Chondrocyte (in vitro differentiated cells): ENCODE measurements at regions not wholly inside any gene's neighbourhood (a gene's known extent, or its start where the extent isn't known, plus 50 kb on each side); places are given as distances from the start of the nearest gene placed in this dataset.

Experiments used
- DNase-seq: peaks from one replicate; pipeline ENCODE4 v3.0.0; 2021; ENCODE audit warnings: mixed read lengths, low spot score
- H3K27ac Mint-ChIP-seq: one replicate; pipeline ENCODE4 v1.8.0; 2021; ENCODE audit warnings: mild to moderate bottlenecking, moderate library complexity, mixed read lengths; ENCODE audit not compliant: unreplicated experiment
- H3K27me3 Mint-ChIP-seq: 2 replicates; pipeline ENCODE4 v1.8.0; 2021; ENCODE audit warnings: low read depth, mixed read lengths
- H3K36me3 Mint-ChIP-seq: 2 replicates; pipeline ENCODE4 v1.8.0; 2021; ENCODE audit warnings: low read depth, mixed read lengths
- H3K4me1 Mint-ChIP-seq: 2 replicates; pipeline ENCODE4 v1.8.0; 2021; ENCODE audit warnings: low read depth, mild to moderate bottlenecking, mixed read lengths
- H3K4me3 Mint-ChIP-seq: one replicate; pipeline ENCODE4 v1.8.0; 2021; ENCODE audit warnings: mild to moderate bottlenecking, moderate library complexity, mixed read lengths; ENCODE audit not compliant: unreplicated experiment
- H3K9me3 Mint-ChIP-seq: 2 replicates; pipeline ENCODE4 v1.8.0; 2021; ENCODE audit warnings: low read depth, mixed read lengths
- TF ChIP-seq, protein P1 (sequence below): fragments of 200-600 bp; sonication (generic); IDR thresholded peaks from 2 replicates; pipeline ENCODE4 v1.5.0; 2021; ENCODE audit warnings: antibody characterized with exemption, mild to moderate bottlenecking, moderate library complexity

DNA sequence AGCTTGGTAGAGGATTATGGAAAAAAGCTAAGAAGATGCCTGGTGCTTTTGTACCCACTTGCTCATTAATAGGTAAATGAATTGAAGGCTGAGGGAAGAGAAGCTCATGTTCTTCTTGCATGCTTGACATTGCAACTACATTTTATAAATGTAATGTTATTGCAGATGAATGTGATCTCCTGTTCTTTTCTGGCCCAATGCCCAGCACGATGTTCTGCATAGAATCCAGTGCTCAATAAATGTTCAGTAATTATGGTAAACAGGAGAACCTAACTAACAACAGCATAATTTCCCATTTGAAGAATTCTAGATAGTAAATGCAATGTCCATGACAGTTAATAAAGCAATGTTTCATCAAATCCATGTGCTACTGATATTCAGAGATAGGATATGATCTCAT lies 638.2 kb upstream of the SOX9 start:
- Mint-ChIP-seq H3K4me3 (no peak overlapping the region), H3K9me3 (no peaks in the 10 kb centered on the region), H3K36me3 (no peaks in the 10 kb centered on the region), H3K4me1 (peaks cover 17% of the 10 kb centered on the region), H3K27me3 (no peaks in the 10 kb centered on the region), H3K27ac (no peak overlapping the region)
- no peak for DNase-seq
- TF ChIP-seq, protein P1, sequence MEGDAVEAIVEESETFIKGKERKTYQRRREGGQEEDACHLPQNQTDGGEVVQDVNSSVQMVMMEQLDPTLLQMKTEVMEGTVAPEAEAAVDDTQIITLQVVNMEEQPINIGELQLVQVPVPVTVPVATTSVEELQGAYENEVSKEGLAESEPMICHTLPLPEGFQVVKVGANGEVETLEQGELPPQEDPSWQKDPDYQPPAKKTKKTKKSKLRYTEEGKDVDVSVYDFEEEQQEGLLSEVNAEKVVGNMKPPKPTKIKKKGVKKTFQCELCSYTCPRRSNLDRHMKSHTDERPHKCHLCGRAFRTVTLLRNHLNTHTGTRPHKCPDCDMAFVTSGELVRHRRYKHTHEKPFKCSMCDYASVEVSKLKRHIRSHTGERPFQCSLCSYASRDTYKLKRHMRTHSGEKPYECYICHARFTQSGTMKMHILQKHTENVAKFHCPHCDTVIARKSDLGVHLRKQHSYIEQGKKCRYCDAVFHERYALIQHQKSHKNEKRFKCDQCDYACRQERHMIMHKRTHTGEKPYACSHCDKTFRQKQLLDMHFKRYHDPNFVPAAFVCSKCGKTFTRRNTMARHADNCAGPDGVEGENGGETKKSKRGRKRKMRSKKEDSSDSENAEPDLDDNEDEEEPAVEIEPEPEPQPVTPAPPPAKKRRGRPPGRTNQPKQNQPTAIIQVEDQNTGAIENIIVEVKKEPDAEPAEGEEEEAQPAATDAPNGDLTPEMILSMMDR, result no peak

DNA sequence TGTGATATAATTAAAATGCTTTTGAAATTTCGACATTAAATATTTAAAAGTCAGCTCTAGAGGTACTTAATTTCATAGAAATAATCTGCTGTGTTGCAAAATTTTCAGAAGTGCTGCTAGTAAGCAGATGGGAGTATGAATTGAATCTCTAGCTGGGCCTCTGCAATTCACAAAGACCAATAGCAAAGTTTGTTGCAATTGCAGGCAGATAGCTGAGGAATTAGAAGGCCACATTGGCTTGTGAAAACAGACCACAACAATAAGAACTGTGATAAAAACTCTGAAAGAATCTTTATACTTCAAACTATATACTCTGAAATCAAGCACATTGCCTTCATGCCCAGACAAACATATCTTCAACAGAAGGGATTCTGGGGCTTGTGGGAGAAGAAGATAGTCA lies 636.3 kb upstream of the SOX9 start:
- Mint-ChIP-seq H3K4me3 (no peak overlapping the region), H3K9me3 (no peaks in the 10 kb centered on the region), H3K27ac (no peak overlapping the region), H3K36me3 (no peaks in the 10 kb centered on the region), H3K27me3 (no peaks in the 10 kb centered on the region), H3K4me1 (peaks cover 17% of the 10 kb centered on the region)
- DNase-seq, result no peak
- TF ChIP-seq, protein P1, result no peak

DNA sequence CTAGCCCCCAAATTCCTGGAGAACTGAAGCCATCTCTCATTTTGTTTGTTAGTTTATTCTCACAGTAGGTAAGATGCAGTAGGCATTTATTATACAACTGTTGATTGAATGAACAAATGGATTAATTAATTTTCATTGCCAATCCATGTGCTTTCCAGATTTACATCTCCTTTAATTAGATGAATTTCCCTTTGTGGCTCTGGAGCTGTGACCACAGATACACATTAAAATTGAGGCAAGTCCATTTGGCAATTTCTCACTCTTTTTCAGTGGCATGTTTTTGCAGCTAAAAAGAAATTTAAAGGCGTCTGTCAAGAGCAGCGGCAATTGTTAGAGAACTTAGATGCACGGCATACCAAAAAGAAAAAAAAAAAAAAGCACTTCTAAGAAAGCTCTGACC lies 635.4 kb upstream of the SOX9 start:
- TF ChIP-seq, protein P1, result no peak
- Mint-ChIP-seq H3K4me3 (no peak overlapping the region), H3K9me3 (no peaks in the 10 kb centered on the region), H3K27ac (no peak overlapping the region), H3K4me1 (peaks cover 17% of the 10 kb centered on the region), H3K36me3 (no peaks in the 10 kb centered on the region), H3K27me3 (no peaks in the 10 kb centered on the region)
- no peak for DNase-seq

DNA sequence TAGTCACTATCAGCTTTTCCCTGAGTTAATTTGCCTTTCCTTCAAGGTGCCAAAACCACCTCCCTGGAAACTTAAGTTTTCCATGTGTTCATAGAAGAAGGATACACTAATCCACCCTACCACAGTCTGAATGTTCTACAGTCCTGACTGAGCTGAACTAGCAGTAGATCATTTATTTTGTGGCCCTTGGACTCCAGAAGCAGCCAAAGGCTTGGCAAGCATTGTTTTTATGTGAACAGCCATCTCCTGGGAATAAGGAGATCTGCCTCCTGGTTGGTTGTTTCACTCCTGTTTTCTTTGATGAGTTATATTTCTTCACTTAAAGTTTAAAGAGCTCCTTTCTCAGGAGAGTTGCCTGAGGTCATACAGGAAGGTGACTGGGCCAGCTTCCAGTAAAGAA lies 634.6 kb upstream of the SOX9 start:
- Mint-ChIP-seq H3K4me1 (peaks cover 17% of the 10 kb centered on the region), H3K27ac (no peak overlapping the region), H3K9me3 (no peaks in the 10 kb centered on the region), H3K36me3 (no peaks in the 10 kb centered on the region), H3K4me3 (no peak overlapping the region), H3K27me3 (no peaks in the 10 kb centered on the region)
- DNase-seq, result no peak
- TF ChIP-seq, protein P1, result no peak

DNA sequence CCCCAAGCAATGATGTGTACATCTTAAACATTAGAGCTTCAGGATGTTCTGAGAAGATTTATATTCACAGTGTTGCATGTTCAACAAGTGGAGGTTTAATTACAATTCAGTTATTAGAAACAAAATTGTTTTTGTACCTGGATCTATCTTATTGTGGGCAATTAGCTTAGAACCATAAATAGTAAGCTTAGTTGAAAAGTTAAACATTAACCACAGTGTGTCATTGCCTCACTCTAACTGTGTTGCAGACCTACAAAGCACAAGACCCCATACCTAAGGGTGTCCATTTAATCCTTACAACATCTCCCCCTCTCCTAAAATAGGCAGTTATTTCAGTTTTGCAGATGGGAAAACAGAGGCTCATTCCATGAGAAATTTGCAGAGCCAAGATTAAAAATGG lies 632.0 kb upstream of the SOX9 start:
- no peak overlapping the region for H3K27ac Mint-ChIP-seq
- peaks cover 22% of the 10 kb centered on the region for H3K4me1 Mint-ChIP-seq
- no peak overlapping the region for H3K4me3 Mint-ChIP-seq
- no peaks in the 10 kb centered on the region for H3K36me3 Mint-ChIP-seq
- H3K27me3 Mint-ChIP-seq, result no peaks in the 10 kb centered on the region
- DNase-seq, result no peak
- TF ChIP-seq, protein P1, result no peak
- H3K9me3 Mint-ChIP-seq, result no peaks in the 10 kb centered on the region
